NCI-H1694 treated with DMSO at 0.1 percent for 48 hours (cell line): ENCODE measurements at regions not wholly inside any gene's neighbourhood (a gene's known extent, or its start where the extent isn't known, plus 50 kb on each side); places are given as distances from the start of the nearest gene placed in this dataset.
A peak's percentile ranks its signal among the peaks of the same experiment; 100 is the strongest.

Source experiments
- DNase-seq: peaks from one replicate; lab custom pipeline; 2025; lab: John Stamatoyannopoulos, UW

GRCh38 chr17:56648321-56648720, 54.8 kb downstream of the NOG start:
- DNase-seq = no peak

- DNase-seq = no peak
Observed at GRCh38 chr17:56648806-56649205, 55.3 kb downstream of the NOG start.

- no peak for DNase-seq
Observed at GRCh38 chr17:56652628-56653027, 59.1 kb downstream of the NOG start.

GRCh38 chr17:56653877-56654276, 60.4 kb downstream of the NOG start:
- DNase-seq = peak; percentile 47

- DNase-seq = no peak
Observed at GRCh38 chr17:56656701-56657327, 63.3 kb downstream of the NOG start.

GRCh38 chr17:56658648-56659047, 65.1 kb downstream of the NOG start:
- no peak for DNase-seq

- no peak for DNase-seq
Observed at GRCh38 chr17:56659622-56660021, 66.1 kb downstream of the NOG start.

GRCh38 chr17:56661906-56662305, 68.4 kb downstream of the NOG start:
- DNase-seq = no peak

- DNase-seq = peak; percentile 33
Observed at GRCh38 chr17:56665864-56666263, 72.4 kb downstream of the NOG start.

GRCh38 chr17:56667925-56668458, 74.5 kb downstream of the NOG start:
- no peak for DNase-seq

GRCh38 chr17:56672195-56672594, 78.7 kb downstream of the NOG start:
- no peak for DNase-seq

GRCh38 chr17:56674401-56674925, 81.0 kb downstream of the NOG start:
- DNase-seq = no peak

GRCh38 chr17:56675876-56676660, 82.6 kb downstream of the NOG start:
- DNase-seq = no peak

- no peak for DNase-seq
Observed at GRCh38 chr17:56676810-56677209, 83.3 kb downstream of the NOG start.

- peak; percentile 79 for DNase-seq
Observed at GRCh38 chr17:56678249-56679114, 85.0 kb downstream of the NOG start.

- DNase-seq = peak; percentile 77
Observed at GRCh38 chr17:56679115-56679776, 85.7 kb downstream of the NOG start.

- no peak for DNase-seq
Observed at GRCh38 chr17:56679777-56680422, 86.4 kb downstream of the NOG start.

GRCh38 chr17:56680676-56681075, 87.2 kb downstream of the NOG start:
- no peak for DNase-seq

- no peak for DNase-seq
Observed at GRCh38 chr17:56681561-56682266, 88.2 kb downstream of the NOG start.

- no peak for DNase-seq
Observed at GRCh38 chr17:56688151-56688550, 94.7 kb downstream of the NOG start.
